ENCODE measurements at regions not wholly inside any gene's neighbourhood (a gene's known extent, or its start where the extent isn't known, plus 50 kb on each side); places are given as distances from the start of the nearest gene placed in this dataset.

DNA sequence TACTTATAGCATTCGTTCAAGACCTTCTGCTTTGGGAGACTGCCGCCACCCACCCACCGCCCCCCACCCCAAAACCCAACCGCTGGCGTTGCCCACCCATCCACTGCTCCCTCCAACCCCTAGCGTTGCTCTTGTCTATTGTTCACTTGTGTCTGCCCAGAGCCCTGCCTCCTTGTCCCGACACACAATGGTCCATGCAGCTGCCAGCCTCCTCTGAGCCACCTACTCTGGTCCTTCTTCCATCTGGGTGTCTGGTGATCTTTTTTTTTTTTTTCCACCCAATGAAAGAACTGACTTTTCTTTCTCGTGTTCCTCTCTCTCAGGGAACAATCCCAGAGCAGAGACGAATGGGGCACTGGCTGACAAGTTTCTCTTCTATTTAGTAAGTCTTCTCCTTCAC is 256.0 kb upstream of the SESN3 start:
- intact Hi-C loops (cut with DNase I): no loop called here
- no peaks in the 10 kb centered on the region for H3K27me3 ChIP-seq
- DNase-seq: no peak
- TF ChIP-seq, protein P1, sequence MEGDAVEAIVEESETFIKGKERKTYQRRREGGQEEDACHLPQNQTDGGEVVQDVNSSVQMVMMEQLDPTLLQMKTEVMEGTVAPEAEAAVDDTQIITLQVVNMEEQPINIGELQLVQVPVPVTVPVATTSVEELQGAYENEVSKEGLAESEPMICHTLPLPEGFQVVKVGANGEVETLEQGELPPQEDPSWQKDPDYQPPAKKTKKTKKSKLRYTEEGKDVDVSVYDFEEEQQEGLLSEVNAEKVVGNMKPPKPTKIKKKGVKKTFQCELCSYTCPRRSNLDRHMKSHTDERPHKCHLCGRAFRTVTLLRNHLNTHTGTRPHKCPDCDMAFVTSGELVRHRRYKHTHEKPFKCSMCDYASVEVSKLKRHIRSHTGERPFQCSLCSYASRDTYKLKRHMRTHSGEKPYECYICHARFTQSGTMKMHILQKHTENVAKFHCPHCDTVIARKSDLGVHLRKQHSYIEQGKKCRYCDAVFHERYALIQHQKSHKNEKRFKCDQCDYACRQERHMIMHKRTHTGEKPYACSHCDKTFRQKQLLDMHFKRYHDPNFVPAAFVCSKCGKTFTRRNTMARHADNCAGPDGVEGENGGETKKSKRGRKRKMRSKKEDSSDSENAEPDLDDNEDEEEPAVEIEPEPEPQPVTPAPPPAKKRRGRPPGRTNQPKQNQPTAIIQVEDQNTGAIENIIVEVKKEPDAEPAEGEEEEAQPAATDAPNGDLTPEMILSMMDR (IDR thresholded peaks at IDR 0.05): no peak
- TF ChIP-seq POLR2A (IDR thresholded peaks at IDR 0.05): no peak
- peaks cover 0 to 35% (median 4%) of the 10 kb centered on the region in 3 donors for H3K4me1 ChIP-seq
- H3K4me3 ChIP-seq: no peak overlapping the region
- no peak overlapping the region for H3K27ac ChIP-seq
- no peaks in the 10 kb centered on the region for H3K36me3 ChIP-seq
- H3K9me3 ChIP-seq: no peaks in the 10 kb centered on the region
- WGBS, 2 donors: 81 to 83% methylated on average over 4 to 8 of the region's 9 CpGs

DNA sequence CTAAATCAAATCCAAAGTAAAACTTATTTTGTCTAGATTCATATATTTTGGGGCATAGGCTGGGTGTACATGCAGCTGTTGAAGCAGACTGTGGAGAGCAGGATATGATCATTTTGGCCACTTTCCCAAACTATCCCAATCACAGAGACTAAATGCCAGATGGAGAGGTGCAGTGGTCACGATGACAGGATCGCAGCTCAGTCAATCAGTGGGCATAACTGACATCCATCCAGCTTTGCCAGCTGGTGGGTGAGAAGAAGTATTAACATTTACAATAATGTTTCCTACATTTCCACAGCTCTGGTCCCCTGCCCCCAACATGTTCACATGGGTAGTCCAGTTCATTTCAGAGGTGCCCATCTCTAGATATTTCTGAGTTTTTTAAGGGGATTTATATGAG is 255.5 kb upstream of the SESN3 start:
- H3K4me1 ChIP-seq: peaks cover 0 to 35% (median 4%) of the 10 kb centered on the region in 3 donors
- H3K27ac ChIP-seq: no peak overlapping the region
- H3K9me3 ChIP-seq: no peaks in the 10 kb centered on the region
- no peaks in the 10 kb centered on the region for H3K27me3 ChIP-seq
- H3K4me3 ChIP-seq: no peak overlapping the region
- DNase-seq: no peak
- intact Hi-C loops (cut with DNase I): no loop called here
- H3K36me3 ChIP-seq: no peaks in the 10 kb centered on the region
- 67 to 78% methylated on average over 1 to 2 of the region's 2 CpGs for WGBS, 2 donors
- TF ChIP-seq, protein P1 (IDR thresholded peaks at IDR 0.05): no peak
- TF ChIP-seq POLR2A (IDR thresholded peaks at IDR 0.05): no peak

DNA sequence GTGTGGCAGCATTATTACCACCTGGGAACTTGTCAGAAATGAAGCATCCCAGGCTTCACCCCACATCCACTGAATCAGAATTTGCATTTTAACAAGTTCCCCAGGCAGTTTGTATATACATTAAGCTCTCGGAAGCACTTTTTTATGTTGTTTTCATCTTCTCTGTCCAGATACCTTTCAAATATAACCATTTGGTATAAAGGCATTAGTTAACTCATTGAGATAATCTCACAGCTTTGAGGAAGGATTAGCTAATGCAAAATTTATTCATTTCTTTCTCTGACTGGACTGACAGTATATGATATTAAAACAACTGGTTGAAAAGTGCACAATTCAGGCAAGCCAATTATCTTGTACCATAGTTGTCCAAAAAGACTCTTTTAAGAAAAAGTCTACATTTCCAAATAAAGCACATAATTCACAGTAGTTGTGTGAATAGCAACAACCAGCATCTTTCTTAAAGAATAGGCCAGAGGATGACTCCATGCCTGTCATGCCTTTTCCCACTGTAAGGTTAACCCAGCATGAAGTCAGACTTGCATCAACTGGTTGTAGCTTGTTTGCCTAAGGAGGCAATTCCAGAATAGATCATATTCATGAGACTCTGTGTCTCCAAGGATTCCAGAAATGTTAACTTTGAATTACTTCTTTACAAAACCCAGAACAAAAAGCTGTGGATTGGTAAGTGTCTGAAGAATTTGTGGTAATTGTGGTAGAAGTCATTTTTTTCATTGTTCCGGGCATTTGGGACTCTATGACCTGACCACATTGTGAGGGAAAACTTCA is 254.3 kb upstream of the SESN3 start:
- Histone ChIP-seq H3K9me3 (no peaks in the 10 kb centered on the region), H3K36me3 (no peaks in the 10 kb centered on the region), H3K4me1 (peaks cover 0 to 35% (median 4%) of the 10 kb centered on the region in 3 donors), H3K27me3 (no peaks in the 10 kb centered on the region), H3K4me3 (no peak overlapping the region), H3K27ac (peak overlapping the region in 1 of 4 donors; percentile 17)
- intact Hi-C loops (cut with DNase I): no loop called here
- no peak for DNase-seq
- WGBS, 2 donors: 22 to 38% methylated on average over 2 of the region's 2 CpGs
- TF ChIP-seq POLR2A (IDR thresholded peaks at IDR 0.05): no peak
- TF ChIP-seq, protein P1 (IDR thresholded peaks at IDR 0.05): no peak

DNA sequence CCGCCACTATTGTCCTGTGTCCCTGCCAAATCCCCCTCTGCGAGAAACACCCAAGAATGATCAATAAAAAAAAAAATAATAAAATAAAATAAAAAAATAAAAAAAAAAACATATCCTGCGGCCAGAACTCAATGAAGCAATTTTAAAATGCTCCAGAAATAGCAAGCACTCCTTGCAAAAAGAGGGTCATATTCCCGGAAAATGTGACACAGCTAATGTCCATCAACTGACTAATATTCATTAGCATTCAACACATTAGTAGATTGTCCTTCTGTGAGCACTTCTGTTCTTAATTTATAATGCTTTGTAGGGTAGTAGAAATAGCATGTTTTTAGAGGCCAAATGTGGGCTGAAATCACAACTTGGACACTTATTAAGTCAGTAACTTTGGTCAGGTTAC is 252.3 kb upstream of the SESN3 start:
- intact Hi-C loops (cut with DNase I): no loop called here
- Histone ChIP-seq H3K9me3 (no peaks in the 10 kb centered on the region), H3K4me3 (no peak overlapping the region), H3K27ac (no peak overlapping the region), H3K27me3 (no peaks in the 10 kb centered on the region), H3K36me3 (no peaks in the 10 kb centered on the region), H3K4me1 (peaks cover 0 to 35% (median 4%) of the 10 kb centered on the region in 3 donors)
- 75 to 89% methylated on average over 4 of the region's 4 CpGs for WGBS, 2 donors
- DNase-seq: no peak
- TF ChIP-seq, protein P1 (IDR thresholded peaks at IDR 0.05): no peak
- no peak for TF ChIP-seq POLR2A (IDR thresholded peaks at IDR 0.05)

DNA sequence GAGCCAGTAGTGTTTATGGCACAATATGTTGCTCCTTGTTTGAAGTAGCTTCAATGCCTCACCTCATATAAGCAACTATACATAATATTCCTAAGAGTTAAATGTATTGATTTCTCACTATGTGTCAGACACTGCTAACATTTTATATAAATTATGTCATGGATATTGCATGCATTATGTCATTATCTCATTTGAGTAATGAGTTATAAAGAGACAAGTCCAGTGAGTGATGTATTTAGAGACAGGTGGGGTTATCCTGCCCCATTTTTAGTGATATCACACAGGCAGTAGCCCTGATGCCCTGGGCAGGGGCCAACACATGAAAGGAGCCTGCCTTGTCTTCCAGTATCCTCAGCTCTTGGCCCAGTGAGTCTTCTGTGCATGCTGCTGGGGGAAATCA is 247.0 kb upstream of the SESN3 start:
- H3K27me3 ChIP-seq: no peaks in the 10 kb centered on the region
- no peaks in the 10 kb centered on the region for H3K9me3 ChIP-seq
- no peak for DNase-seq
- no peak overlapping the region for H3K27ac ChIP-seq
- no peaks in the 10 kb centered on the region for H3K36me3 ChIP-seq
- H3K4me1 ChIP-seq: no peaks in the 10 kb centered on the region
- intact Hi-C loops (cut with DNase I): no loop called here
- H3K4me3 ChIP-seq: no peak overlapping the region
- no peak for TF ChIP-seq POLR2A (IDR thresholded peaks at IDR 0.05)
- TF ChIP-seq, protein P1 (IDR thresholded peaks at IDR 0.05): no peak

Measured in esophagus squamous epithelium (tissue), 5 donors.